ENCODE measurements at regions not wholly inside any gene's neighbourhood (a gene's known extent, or its start where the extent isn't known, plus 50 kb on each side); places are given as distances from the start of the nearest gene placed in this dataset.
"Not testable (repeated sequence)": the region's sequence is repeated elsewhere in the genome, so short reads cannot be mapped to it uniquely, and the experiment has no call there.

GRCh38 chr10:35934642-35934995 lies 292.5 kb upstream of the FZD8 start:
- no peaks in the 10 kb centered on the region for H3K9me3 ChIP-seq
- no peak for TF ChIP-seq CTCF (IDR thresholded peaks at IDR 0.05)
- H3K4me1 ChIP-seq, result no peaks in the 10 kb centered on the region
- DNase-seq (ENCODE audit: low spot score), result no peak
- H3K36me3 ChIP-seq, result no peaks in the 10 kb centered on the region
- H3K27me3 ChIP-seq, result no peaks in the 10 kb centered on the region
- no peak overlapping the region for H3K27ac ChIP-seq
- H3K4me3 ChIP-seq, result no peak overlapping the region

GRCh38 chr10:35933940-35934641 lies 292.0 kb upstream of the FZD8 start:
- H3K27me3 ChIP-seq, result no peaks in the 10 kb centered on the region
- no peaks in the 10 kb centered on the region for H3K9me3 ChIP-seq
- H3K36me3 ChIP-seq, result no peaks in the 10 kb centered on the region
- no peaks in the 10 kb centered on the region for H3K4me1 ChIP-seq
- DNase-seq (ENCODE audit: low spot score), result no peak
- H3K27ac ChIP-seq, result no peak overlapping the region
- H3K4me3 ChIP-seq, result no peak overlapping the region
- TF ChIP-seq CTCF (IDR thresholded peaks at IDR 0.05), result no peak

GRCh38 chr10:35933491-35933890 lies 291.4 kb upstream of the FZD8 start:
- no peak overlapping the region for H3K27ac ChIP-seq
- no peak for TF ChIP-seq CTCF (IDR thresholded peaks at IDR 0.05)
- no peaks in the 10 kb centered on the region for H3K36me3 ChIP-seq
- H3K4me3 ChIP-seq, result no peak overlapping the region
- H3K4me1 ChIP-seq, result no peaks in the 10 kb centered on the region
- no peaks in the 10 kb centered on the region for H3K27me3 ChIP-seq
- DNase-seq (ENCODE audit: low spot score), result no peak
- no peaks in the 10 kb centered on the region for H3K9me3 ChIP-seq

- DNase-seq (ENCODE audit: low spot score); H3K4me3 ChIP-seq; H3K9me3 ChIP-seq; H3K4me1 ChIP-seq; H3K27ac ChIP-seq; H3K36me3 ChIP-seq; H3K27me3 ChIP-seq: not testable (repeated sequence)
These were observed 287.9 kb upstream of the FZD8 start for GRCh38 chr10:35929962-35930361.

GRCh38 chr10:35928748-35929147 lies 286.7 kb upstream of the FZD8 start:
- H3K27ac ChIP-seq, result peak overlapping the region in 1 of 2 donors; percentile 37

GRCh38 chr10:35927990-35928488 lies 285.9 kb upstream of the FZD8 start:
- Histone ChIP-seq H3K9me3 (no peaks in the 10 kb centered on the region), H3K36me3 (no peaks in the 10 kb centered on the region), H3K4me1 (peaks cover 0 to 8% of the 10 kb centered on the region in 2 donors), H3K4me3 (no peak overlapping the region), H3K27me3 (no peaks in the 10 kb centered on the region), H3K27ac (no peak overlapping the region)
- DNase-seq (ENCODE audit: low spot score), result no peak
- no peak for TF ChIP-seq CTCF (IDR thresholded peaks at IDR 0.05)

More at GRCh38 chr10:35928748-35929147, 286.7 kb upstream of the FZD8 start:
- H3K4me3 ChIP-seq, result no peak overlapping the region
- no peak for DNase-seq (ENCODE audit: low spot score)
- H3K27me3 ChIP-seq, result no peaks in the 10 kb centered on the region
- no peaks in the 10 kb centered on the region for H3K9me3 ChIP-seq
- H3K4me1 ChIP-seq, result peaks cover 0 to 8% of the 10 kb centered on the region in 2 donors
- no peaks in the 10 kb centered on the region for H3K36me3 ChIP-seq
- no peak for TF ChIP-seq CTCF (IDR thresholded peaks at IDR 0.05)

Measured in right atrium auricular region (tissue), 2 donors.